ENCODE measurements at regions not wholly inside any gene's neighbourhood (a gene's known extent, or its start where the extent isn't known, plus 50 kb on each side); places are given as distances from the start of the nearest gene placed in this dataset.
"Not testable (repeated sequence)": the region's sequence is repeated elsewhere in the genome, so short reads cannot be mapped to it uniquely, and the experiment has no call there.

- no peak overlapping the region for H3K4me3 ChIP-seq (ENCODE audit: low read depth, poor library complexity, severe bottlenecking)
- WGBS, 2 donors: 64 to 75% methylated on average over 2 of the region's 2 CpGs
- TF ChIP-seq CTCF (IDR thresholded peaks at IDR 0.05) (no peak), POLR2A (IDR thresholded peaks at IDR 0.05) (no peak)
- intact Hi-C loops (cut with DNase I; ENCODE audit: low total_unique reads): no loop called here
- DNase-seq (ENCODE audit: low spot score in 2 of 2): no peak
Observed at GRCh38 chr12:112686373-112686772, 105.2 kb upstream of the RPH3A start.

- intact Hi-C loops (cut with DNase I; ENCODE audit: low total_unique reads): no loop called here
- 72 to 77% methylated on average over 9 of the region's 9 CpGs for WGBS, 2 donors
- DNase-seq (ENCODE audit: low spot score in 2 of 2): no peak
- H3K4me3 ChIP-seq (ENCODE audit: low read depth, poor library complexity, severe bottlenecking): no peak overlapping the region
- TF ChIP-seq CTCF (IDR thresholded peaks at IDR 0.05) (no peak), POLR2A (IDR thresholded peaks at IDR 0.05) (no peak)
Observed at GRCh38 chr12:112694065-112694464, 97.5 kb upstream of the RPH3A start.

- intact Hi-C loops (cut with DNase I; ENCODE audit: low total_unique reads); DNase-seq (ENCODE audit: low spot score in 2 of 2); H3K4me3 ChIP-seq (ENCODE audit: low read depth, poor library complexity, severe bottlenecking): not testable (repeated sequence)
- 67 to 82% methylated on average over 7 of the region's 7 CpGs for WGBS, 2 donors
Observed at GRCh38 chr12:112697441-112697840, 94.1 kb upstream of the RPH3A start.

DNA sequence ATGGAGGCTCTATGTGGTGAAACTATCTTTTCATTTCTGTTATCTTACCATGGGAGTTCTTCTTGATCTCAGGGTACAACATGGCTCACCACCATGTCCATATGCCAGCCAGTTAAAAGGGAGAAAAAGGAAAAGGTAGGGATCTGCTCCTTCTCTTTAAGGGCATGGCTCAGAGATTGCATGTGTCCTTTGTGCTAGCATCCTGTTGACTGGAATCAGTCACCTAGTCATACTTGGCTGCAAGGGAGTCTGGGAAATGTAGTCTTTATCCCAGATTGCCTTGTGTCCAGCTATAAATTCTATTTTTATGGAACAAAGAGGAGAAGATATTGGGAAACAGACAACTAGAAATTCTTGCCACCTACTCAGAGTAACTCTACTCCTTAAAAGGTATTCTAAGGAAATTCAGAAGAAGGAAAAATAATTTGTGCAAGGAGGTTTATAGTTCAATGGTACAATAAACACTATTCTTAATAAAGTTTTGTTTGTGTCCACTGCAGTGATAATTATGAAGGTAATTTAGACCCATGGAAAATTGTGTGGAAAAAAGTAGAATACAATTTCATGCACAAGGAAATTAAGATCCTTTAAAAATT, 86.4 kb upstream of the RPH3A start:
- intact Hi-C loops (cut with DNase I; ENCODE audit: low total_unique reads): no loop called here
- no peak for DNase-seq (ENCODE audit: low spot score in 2 of 2)
- TF ChIP-seq CTCF (IDR thresholded peaks at IDR 0.05) (no peak), POLR2A (IDR thresholded peaks at IDR 0.05) (no peak)
- no peak overlapping the region for H3K4me3 ChIP-seq (ENCODE audit: low read depth, poor library complexity, severe bottlenecking)

GRCh38 chr12:112710414-112710813, 81.1 kb upstream of the RPH3A start:
- no peak overlapping the region for H3K4me3 ChIP-seq (ENCODE audit: low read depth, poor library complexity, severe bottlenecking)
- intact Hi-C loops (cut with DNase I; ENCODE audit: low total_unique reads): no loop called here
- TF ChIP-seq CTCF (IDR thresholded peaks at IDR 0.05): no peak
- no peak for DNase-seq (ENCODE audit: low spot score in 2 of 2)
- WGBS, 2 donors: 46 to 51% methylated on average over 4 of the region's 4 CpGs

DNA sequence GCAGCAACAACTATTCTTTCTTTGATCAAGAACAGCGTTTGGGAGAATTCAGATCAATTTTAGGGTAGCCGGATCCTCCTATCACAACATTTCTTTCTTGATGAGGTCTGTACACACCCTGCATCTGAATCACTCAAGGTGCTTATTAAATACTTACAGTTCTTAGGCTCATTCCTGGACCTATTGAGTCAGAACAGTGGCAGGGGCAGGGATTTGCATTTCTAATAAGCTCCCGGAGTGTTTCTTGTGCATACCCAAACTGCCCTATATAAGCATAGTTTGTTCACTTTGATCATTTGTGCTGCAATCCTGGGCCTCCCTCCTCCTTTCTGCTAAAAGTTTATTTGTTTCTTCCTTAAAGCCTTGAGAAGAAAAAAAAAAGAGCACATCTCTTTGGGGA, 80.5 kb upstream of the RPH3A start:
- TF ChIP-seq POLR2A (IDR thresholded peaks at IDR 0.05) (no peak), CTCF (IDR thresholded peaks at IDR 0.05) (no peak)
- 48 to 56% methylated on average over 3 of the region's 3 CpGs for WGBS, 2 donors
- intact Hi-C loops (cut with DNase I; ENCODE audit: low total_unique reads): no loop called here
- no peak overlapping the region for H3K4me3 ChIP-seq (ENCODE audit: low read depth, poor library complexity, severe bottlenecking)
- no peak for DNase-seq (ENCODE audit: low spot score in 2 of 2)
